Activated CD4-positive, CD25-positive, alpha-beta regulatory T cell treated with anti-CD3 and anti-CD28 coated beads, Interleukin-2, amount 50 U/mL, for 24 hours (primary cell): ENCODE measurements at regions not wholly inside any gene's neighbourhood (a gene's known extent, or its start where the extent isn't known, plus 50 kb on each side); places are given as distances from the start of the nearest gene placed in this dataset.

Experiments used
- ATAC-seq, 2 donors: fragments of 150-1000 bp; cut with Tn5 transposase; one replicate each; pipeline ENCODE4 v1.10.0; 2021; ENCODE audit warnings: mild to moderate bottlenecking in 1 of 2, moderate library complexity in 1 of 2

GRCh38 chr9:70478963-70479641, 64.6 kb upstream of the KLF9 start:
- ATAC-seq, result no peak

GRCh38 chr9:70477907-70478480, 63.5 kb upstream of the KLF9 start:
- no peak for ATAC-seq

- ATAC-seq, result no peak
These were observed 62.8 kb upstream of the KLF9 start for GRCh38 chr9:70477146-70477745.

GRCh38 chr9:70475211-70475610, 60.8 kb upstream of the KLF9 start:
- no peak for ATAC-seq

GRCh38 chr9:70474413-70474812, 60.0 kb upstream of the KLF9 start:
- ATAC-seq, result no peak

GRCh38 chr9:70472268-70473249, 58.1 kb upstream of the KLF9 start:
- ATAC-seq, result no peak

- ATAC-seq, result no peak
These were observed 55.9 kb upstream of the KLF9 start for GRCh38 chr9:70470050-70471015.

- ATAC-seq, result no peak
These were observed 53.8 kb upstream of the KLF9 start for GRCh38 chr9:70468291-70468690.

GRCh38 chr9:70466976-70467561, 52.6 kb upstream of the KLF9 start:
- ATAC-seq, result peak; percentile 78 to 85

GRCh38 chr9:70465904-70466303, 51.4 kb upstream of the KLF9 start:
- no peak for ATAC-seq

- no peak for ATAC-seq
These were observed 50.9 kb upstream of the KLF9 start for GRCh38 chr9:70465398-70465797.
